Suprapubic skin (tissue), 4 donors: ENCODE measurements at regions not wholly inside any gene's neighbourhood (a gene's known extent, or its start where the extent isn't known, plus 50 kb on each side); places are given as distances from the start of the nearest gene placed in this dataset.

Source experiments
- DNase-seq, 2 donors: peaks; one replicate each; pipeline ENCODE4 v3.0.0-alpha.2; 2019; ENCODE audit warnings: low spot score in 2 of 2
- H3K27ac ChIP-seq: fragments of 200-600 bp; sonication (generic); one replicate; pipeline ENCODE4 v1.5.1; 2019
- H3K27me3 ChIP-seq: fragments of 200-600 bp; sonication (generic); one replicate; pipeline ENCODE4 v1.5.1; 2019
- H3K36me3 ChIP-seq: fragments of 200-600 bp; sonication (generic); one replicate; pipeline ENCODE4 v1.5.1; 2019
- H3K4me1 ChIP-seq: fragments of 200-600 bp; sonication (generic); one replicate; pipeline ENCODE4 v1.5.1; 2019
- H3K4me3 ChIP-seq: fragments of 200-600 bp; sonication (generic); one replicate; pipeline ENCODE4 v1.5.1; 2019; ENCODE audit warnings: mild to moderate bottlenecking
- H3K9me3 ChIP-seq: fragments of 200-600 bp; sonication (generic); one replicate; pipeline ENCODE4 v1.5.1; 2019
- CTCF ChIP-seq, 2 donors: fragments of 200-600 bp in 1 of 2; fragments of 450-650 bp in 1 of 2; sonication (generic) in 1 of 2; IDR thresholded peaks; one replicate each; pipeline ENCODE4 v1.5.1; 2016 to 2019; ENCODE audit warnings: antibody characterized with exemption in 2 of 2, mild to moderate bottlenecking in 1 of 2, moderate library complexity in 1 of 2
- EP300 ChIP-seq: sonication (generic); formaldehyde crosslinking; IDR thresholded peaks from one replicate; pipeline ENCODE4 v1.6.1; 2017; ENCODE audit warnings: antibody characterized with exemption
- POLR2A ChIP-seq, 2 donors: fragments of 450-650 bp; IDR thresholded peaks; one replicate each; pipeline ENCODE4 v1.6.1; 2017; ENCODE audit warnings: antibody characterized with exemption in 2 of 2, mild to moderate bottlenecking in 2 of 2, moderate library complexity in 2 of 2
- POLR2AphosphoS5 ChIP-seq, 3 donors: sonication (generic); formaldehyde crosslinking; IDR thresholded peaks; one replicate each; pipeline ENCODE4 v1.6.1; 2017; ENCODE audit warnings: antibody characterized with exemption in 3 of 3
- WGBS: methylation state at CpG from one replicate; pipeline ENCODE4 v1.1.5; 2018; 5-methylcytosine and 5-hydroxymethylcytosine counted together

DNA sequence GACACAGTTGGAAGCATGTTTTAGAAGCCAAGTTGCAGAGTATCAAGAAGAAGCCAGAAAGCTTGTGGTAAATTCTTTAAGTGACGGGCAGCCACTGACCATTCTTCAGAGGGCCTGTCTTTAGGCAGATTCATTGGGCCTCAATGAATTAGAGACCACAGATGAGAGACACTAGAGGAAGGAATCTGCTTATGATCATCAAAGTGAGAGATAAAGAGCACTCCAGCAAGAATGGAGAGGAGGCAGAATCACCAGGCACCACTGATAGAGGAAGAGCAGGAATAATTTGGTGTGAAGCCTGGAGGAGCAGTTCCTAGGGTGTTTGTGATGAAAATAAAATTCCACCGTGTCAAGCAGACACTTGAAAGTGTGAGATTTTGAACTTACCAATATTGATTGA is 365.9 kb upstream of the SLC30A5 start:
- Histone ChIP-seq H3K9me3 (no peaks in the 10 kb centered on the region), H3K4me3 (no peak overlapping the region), H3K27me3 (no peaks in the 10 kb centered on the region), H3K4me1 (peaks cover 14% of the 10 kb centered on the region), H3K27ac (no peak overlapping the region), H3K36me3 (no peaks in the 10 kb centered on the region)
- DNase-seq = no peak
- 91% methylated on average over 2 of the region's 2 CpGs for WGBS
- TF ChIP-seq EP300 (no peak), POLR2AphosphoS5 (IDR thresholded peaks at IDR 0.05) (no peak), CTCF (IDR thresholded peaks at IDR 0.05) (no peak), POLR2A (IDR thresholded peaks at IDR 0.05) (no peak)

DNA sequence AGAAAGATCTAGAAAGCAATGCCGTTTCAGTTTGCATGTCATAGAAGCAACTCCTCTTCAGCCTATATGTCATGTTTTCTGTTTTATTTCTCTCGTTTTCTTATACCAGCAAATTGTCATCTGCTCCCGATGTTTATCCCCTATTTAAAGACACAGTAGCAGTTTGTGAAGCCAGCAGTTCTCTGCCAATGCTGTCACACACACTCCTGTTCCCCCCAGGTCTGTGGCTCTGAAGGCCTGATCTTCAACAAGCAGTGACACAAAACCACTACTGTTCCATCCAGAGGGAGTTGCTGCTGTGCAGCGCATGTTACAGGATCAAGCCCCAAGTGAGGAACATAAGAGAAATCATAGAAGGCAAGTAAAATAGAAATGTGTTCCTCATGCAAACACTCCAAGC is 364.1 kb upstream of the SLC30A5 start:
- no peak for TF ChIP-seq CTCF (IDR thresholded peaks at IDR 0.05)
- TF ChIP-seq POLR2AphosphoS5 (IDR thresholded peaks at IDR 0.05) = no peak
- no peak for TF ChIP-seq POLR2A (IDR thresholded peaks at IDR 0.05)
- no peak for TF ChIP-seq EP300
- 70% methylated on average over 4 of the region's 4 CpGs for WGBS

DNA sequence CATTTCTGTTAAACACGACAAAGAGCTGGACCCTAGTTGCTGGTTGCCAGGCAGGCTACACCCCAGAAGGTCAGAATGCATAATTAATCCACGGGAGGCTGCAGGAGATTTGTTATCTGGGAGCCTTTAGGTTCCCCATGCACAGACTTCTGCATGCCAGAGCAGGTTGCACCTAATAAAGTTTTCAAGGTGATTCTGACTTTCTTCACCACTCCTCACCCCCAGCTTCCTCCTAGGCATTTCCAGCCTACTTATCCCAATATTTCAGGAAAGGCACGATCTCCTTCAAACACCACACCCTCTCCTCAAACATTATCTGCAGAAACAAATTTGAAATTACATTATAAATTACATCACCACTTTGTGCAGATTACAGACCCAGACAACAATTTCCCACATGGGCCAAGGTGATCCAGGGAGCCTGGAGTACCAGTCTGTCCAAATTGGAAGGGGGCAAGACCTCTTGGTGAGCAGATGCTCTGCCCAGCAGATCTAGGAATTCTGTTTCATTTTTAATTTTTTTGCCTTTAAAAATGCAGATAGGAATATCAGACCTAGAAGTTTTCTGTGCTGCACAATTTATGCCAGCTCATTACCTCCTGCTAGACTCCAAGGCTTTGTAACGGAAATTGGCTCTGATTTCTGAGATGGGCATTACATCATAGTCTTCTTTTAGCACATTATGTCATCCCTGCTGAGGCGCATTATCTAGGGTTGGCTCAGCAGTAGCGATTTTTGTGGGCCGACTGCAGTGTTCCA is 363.4 kb upstream of the SLC30A5 start:
- no peaks in the 10 kb centered on the region for H3K9me3 ChIP-seq
- no peak overlapping the region for H3K4me3 ChIP-seq
- WGBS = 27% methylated on average over 7 of the region's 7 CpGs
- no peak for DNase-seq
- no peaks in the 10 kb centered on the region for H3K36me3 ChIP-seq
- TF ChIP-seq POLR2A (IDR thresholded peaks at IDR 0.05) (no peak), POLR2AphosphoS5 (IDR thresholded peaks at IDR 0.05) (no peak), EP300 (no peak), CTCF (IDR thresholded peaks at IDR 0.05) (no peak)
- H3K27ac ChIP-seq = no peak overlapping the region
- no peaks in the 10 kb centered on the region for H3K27me3 ChIP-seq
- H3K4me1 ChIP-seq = peaks cover 14% of the 10 kb centered on the region

More for the DNA sequence above, 364.1 kb upstream of the SLC30A5 start:
- no peaks in the 10 kb centered on the region for H3K27me3 ChIP-seq
- no peak overlapping the region for H3K27ac ChIP-seq
- no peaks in the 10 kb centered on the region for H3K36me3 ChIP-seq
- no peak for DNase-seq
- H3K4me1 ChIP-seq = peaks cover 14% of the 10 kb centered on the region
- no peak overlapping the region for H3K4me3 ChIP-seq
- H3K9me3 ChIP-seq = no peaks in the 10 kb centered on the region

DNA sequence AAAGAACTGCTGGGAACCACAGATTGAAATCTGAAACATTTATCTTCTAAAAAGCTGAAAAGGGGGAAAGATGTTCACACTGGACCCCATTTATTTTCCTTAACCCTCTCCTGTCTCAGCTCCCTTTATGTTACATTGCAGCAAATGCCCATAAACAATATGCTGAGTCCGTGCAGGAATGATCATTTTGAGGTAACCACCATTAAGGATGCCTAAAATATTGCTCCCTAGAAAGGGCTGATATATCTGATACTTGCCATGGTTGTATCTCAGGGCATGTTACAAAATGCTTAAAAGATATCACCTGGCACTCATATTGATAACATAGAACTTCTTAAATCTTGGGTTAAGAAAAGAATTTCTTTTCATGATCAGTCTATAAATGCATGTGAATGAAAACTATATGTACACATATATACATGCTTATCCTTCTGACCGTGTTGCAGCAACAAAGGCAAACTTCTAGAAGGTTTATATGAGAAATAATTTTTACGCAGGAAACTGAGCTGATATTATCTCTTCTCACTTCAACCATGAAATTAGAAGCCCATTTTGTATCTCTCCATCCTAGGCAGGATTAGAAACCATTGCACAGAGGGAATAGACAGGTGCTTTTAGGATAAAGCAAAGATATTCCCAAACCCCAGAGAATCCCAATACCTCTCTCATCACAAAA is 362.7 kb upstream of the SLC30A5 start:
- DNase-seq = no peak
- H3K4me3 ChIP-seq = no peak overlapping the region
- TF ChIP-seq POLR2AphosphoS5 (IDR thresholded peaks at IDR 0.05) (no peak), CTCF (IDR thresholded peaks at IDR 0.05) (no peak), EP300 (no peak), POLR2A (IDR thresholded peaks at IDR 0.05) (no peak)
- H3K9me3 ChIP-seq = no peaks in the 10 kb centered on the region
- H3K27ac ChIP-seq = no peak overlapping the region
- H3K36me3 ChIP-seq = no peaks in the 10 kb centered on the region
- H3K27me3 ChIP-seq = no peaks in the 10 kb centered on the region
- peaks cover 14% of the 10 kb centered on the region for H3K4me1 ChIP-seq
- WGBS = 72% methylated on average over 3 of the region's 3 CpGs

DNA sequence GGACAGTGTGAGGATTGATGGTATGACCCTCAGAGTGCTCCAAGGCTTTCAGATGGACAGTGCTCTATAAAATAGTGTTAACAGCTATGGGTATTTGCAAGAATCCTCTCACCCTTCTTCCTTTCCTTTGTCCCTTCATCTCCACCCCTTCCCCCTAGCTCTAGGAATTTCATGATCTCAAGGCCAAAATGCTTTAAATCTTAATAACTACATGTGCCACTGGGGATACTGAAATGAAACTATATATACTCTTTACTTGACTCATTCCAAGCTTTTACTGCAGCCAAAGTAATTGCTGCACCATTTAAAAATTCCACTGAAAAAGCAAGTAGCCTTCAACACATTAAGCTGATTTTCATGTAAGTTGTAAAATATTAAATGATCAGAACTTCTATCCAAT is 361.6 kb upstream of the SLC30A5 start:
- H3K4me3 ChIP-seq = no peak overlapping the region
- DNase-seq = no peak
- H3K36me3 ChIP-seq = no peaks in the 10 kb centered on the region
- TF ChIP-seq EP300 = no peak
- TF ChIP-seq POLR2AphosphoS5 (IDR thresholded peaks at IDR 0.05) = no peak
- no peak for TF ChIP-seq CTCF (IDR thresholded peaks at IDR 0.05)
- H3K9me3 ChIP-seq = no peaks in the 10 kb centered on the region
- H3K27ac ChIP-seq = no peak overlapping the region
- H3K4me1 ChIP-seq = peaks cover 14% of the 10 kb centered on the region
- H3K27me3 ChIP-seq = no peaks in the 10 kb centered on the region
